GM13977 (cell line): ENCODE measurements at regions not wholly inside any gene's neighbourhood (a gene's known extent, or its start where the extent isn't known, plus 50 kb on each side); places are given as distances from the start of the nearest gene placed in this dataset.

Experiments used
- DNase-seq: peaks from one replicate; pipeline ENCODE4 v3.0.0; 2012; ENCODE audit warnings: low spot score
- in situ Hi-C: fragments of 300-500 bp; cut with MboI; formaldehyde crosslinking; loops from one replicate; pipeline ENCODE4 v1.12.0; 2022; ENCODE audit warnings: low sequenced_read_pairs, low pct_unique_long_range_greater_than_20kb, mixed read lengths, inconsistent platforms; ENCODE audit not compliant: unreplicated experiment
- TF ChIP-seq, protein P1 (sequence below): IDR thresholded peaks from 2 replicates; pipeline ENCODE4 v1.5.1; 2012; ENCODE audit warnings: mild to moderate bottlenecking, control low read depth; ENCODE audit not compliant: insufficient read depth; ENCODE audit errors: extremely low read depth, missing control alignments

DNA sequence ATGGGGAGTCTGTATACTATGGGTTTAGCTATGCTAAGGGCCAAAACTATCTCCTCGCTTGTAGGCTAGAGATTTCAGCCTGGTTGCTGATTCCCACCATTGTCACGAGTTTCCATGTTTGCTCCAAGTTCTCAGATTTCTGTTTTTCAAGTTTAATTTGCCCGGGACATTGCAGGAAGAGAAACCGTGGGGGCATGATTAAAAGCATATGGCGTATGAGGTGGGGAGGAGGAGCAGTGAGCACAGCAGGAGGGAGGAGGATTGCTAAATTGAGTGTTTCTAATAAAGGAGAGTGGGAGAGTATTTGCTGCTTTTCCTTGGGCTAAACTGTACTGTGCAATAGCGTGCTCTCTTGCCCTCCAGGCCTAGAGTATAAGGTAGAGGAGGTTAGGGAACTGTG lies 558.4 kb downstream of the METTL15 start:
- TF ChIP-seq, protein P1, sequence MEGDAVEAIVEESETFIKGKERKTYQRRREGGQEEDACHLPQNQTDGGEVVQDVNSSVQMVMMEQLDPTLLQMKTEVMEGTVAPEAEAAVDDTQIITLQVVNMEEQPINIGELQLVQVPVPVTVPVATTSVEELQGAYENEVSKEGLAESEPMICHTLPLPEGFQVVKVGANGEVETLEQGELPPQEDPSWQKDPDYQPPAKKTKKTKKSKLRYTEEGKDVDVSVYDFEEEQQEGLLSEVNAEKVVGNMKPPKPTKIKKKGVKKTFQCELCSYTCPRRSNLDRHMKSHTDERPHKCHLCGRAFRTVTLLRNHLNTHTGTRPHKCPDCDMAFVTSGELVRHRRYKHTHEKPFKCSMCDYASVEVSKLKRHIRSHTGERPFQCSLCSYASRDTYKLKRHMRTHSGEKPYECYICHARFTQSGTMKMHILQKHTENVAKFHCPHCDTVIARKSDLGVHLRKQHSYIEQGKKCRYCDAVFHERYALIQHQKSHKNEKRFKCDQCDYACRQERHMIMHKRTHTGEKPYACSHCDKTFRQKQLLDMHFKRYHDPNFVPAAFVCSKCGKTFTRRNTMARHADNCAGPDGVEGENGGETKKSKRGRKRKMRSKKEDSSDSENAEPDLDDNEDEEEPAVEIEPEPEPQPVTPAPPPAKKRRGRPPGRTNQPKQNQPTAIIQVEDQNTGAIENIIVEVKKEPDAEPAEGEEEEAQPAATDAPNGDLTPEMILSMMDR, result no peak
- in situ Hi-C loops, result no loop called here
- no peak for DNase-seq

DNA sequence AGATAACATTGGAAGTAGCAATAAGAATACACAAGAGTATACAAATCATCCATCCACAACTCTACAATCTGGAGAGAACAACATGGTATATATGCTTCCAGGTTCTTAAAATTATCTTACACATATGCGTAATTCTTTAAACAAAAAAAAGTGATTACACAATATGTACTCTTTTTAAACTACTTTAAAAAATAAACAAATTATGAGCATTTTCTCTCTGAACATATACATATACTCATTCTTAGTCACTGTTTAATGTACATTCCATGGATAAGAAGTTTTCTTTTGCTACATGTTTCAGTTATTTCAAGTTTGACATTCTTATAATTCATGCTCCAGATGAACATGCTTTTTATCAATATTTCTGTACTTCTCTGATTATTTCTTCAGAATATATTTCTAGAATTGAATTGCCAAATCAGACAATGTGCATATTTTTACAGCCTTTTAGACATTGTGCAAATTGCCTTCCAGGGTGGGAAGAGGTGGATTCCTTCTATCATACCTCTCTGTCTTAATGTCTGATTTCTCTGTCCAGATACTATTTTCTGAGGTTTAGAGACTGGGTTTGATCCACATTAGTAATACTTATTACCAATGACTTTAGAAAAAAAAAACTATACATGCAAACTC lies 551.6 kb downstream of the METTL15 start:
- DNase-seq, result no peak
- TF ChIP-seq, protein P1, result no peak
- in situ Hi-C loops, result no loop called here

DNA sequence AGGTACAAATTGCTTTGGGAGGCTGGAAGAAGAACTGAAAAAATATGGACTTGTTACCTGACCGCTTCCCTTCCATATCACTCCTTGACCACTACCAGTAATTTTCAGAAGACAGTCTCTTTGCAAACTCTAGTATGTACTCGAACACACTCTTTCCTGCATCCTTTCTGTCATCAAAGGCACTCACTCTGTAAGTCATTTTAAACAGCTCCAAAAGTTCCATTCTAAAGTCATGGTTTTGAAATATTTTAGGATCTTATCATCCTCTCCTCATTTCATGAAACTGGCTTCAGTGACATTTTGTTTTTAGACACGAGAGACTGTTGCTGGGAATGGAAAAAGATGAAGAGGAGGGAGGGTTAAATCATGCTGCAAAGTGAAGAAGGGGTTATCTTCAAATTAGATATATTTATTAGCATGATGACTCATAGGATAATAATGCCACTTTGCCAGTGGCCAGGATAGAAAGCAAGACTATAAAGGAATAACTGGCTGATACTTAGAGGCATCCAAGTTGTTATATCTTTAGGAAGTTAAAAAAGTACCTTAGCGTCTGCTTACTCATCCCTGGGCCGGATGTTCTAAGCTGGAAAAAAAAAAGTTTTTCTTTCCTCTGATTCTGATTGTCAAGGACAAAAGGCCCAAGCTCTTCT lies 549.3 kb downstream of the METTL15 start:
- no peak for DNase-seq
- in situ Hi-C loops, result no loop called here
- TF ChIP-seq, protein P1, result no peak

DNA sequence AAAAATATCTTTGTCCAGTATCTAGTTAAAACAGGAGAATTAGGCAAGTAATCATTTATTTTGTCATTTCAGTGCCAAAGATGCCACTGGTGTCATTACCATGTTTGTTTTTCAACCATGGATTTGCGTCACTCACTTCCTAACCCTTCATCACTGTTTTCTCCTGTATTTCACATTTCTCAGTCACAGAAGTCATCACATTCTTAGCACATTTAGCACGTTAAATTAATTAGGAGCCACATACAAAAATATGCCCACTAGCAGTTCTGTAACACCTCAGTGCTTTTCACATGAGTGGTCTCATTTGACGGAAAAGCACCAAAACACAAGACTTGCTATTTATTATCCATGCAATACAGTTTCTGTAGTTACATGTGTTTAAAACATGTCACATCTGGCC lies 546.0 kb downstream of the METTL15 start:
- in situ Hi-C loops, result no loop called here
- TF ChIP-seq, protein P1, result no peak
- no peak for DNase-seq

DNA sequence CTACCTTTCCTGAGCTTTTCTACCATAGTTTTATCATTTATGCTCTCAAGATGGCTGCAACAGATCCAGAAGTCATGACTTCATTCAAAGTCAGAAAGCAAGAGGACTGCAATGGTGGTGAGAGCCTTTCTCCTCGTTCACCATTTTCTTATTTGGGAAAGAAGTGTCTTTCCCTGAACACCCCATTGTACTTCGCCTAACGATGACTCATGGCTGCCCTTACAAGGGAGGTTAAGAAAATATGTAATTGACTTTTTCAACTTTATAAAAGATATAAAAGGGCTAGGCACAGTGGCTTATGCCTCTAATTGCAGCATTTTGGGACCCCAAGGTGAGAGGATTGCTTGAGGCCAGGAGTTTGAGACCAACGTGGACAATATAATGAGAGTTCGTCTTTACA lies 541.7 kb downstream of the METTL15 start:
- no peak for DNase-seq
- TF ChIP-seq, protein P1, result no peak
- in situ Hi-C loops, result no loop called here

DNA sequence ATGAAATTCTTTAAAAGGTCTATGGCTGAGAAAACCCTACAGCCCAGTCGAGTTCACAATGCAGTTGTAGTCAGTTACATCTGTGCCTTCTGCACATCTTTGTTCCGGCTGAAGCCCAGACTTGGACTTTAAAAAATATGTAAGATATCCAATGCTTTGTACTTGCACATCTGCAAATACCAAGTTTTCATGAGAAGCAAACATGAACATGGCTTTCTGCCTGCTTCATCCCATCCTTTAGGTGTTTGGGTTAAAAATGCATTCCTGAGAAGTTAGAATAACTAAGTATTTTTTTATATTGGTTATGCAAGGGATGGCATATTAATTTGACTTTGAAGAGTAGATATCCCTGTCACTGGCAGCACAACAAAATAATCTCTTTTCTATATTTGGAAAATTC lies 528.4 kb downstream of the METTL15 start:
- in situ Hi-C loops, result no loop called here
- TF ChIP-seq, protein P1, result no peak
- DNase-seq, result no peak

DNA sequence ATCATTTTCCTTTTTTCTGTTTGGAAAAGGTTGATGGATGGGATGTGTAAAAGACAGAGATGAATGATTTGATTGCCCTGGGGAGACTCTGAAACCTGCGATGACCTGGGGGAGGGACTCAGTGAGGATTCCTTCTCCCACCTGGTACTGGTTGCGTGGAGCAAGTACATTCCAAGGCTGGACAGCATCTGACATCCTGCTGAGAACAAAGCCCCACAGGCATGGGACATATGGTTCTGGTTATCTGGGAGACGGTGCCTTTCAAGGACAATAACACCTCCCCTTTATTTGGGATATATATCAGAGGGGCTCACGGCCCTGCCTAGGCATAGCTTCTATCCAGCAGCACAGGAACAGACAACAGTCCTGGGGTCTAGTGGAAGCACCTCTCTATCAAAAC lies 527.8 kb downstream of the METTL15 start:
- DNase-seq, result no peak
- in situ Hi-C loops, result no loop called here
- TF ChIP-seq, protein P1, result no peak
